Natural killer cell treated with Interleukin-12 subunit alpha and Interleukin-12 subunit beta and Interleukin-15 and Interleukin-18, amount 100 ng/mL, for 72 hours (primary cell): ENCODE measurements at regions not wholly inside any gene's neighbourhood (a gene's known extent, or its start where the extent isn't known, plus 50 kb on each side); places are given as distances from the start of the nearest gene placed in this dataset.

Source experiments
- ATAC-seq, 2 donors: fragments of 150-1000 bp; cut with Tn5 transposase in 1 of 2; sonication (Bioruptor Pico), chemical (Tn5 transposase) in 1 of 2; 2 replicates each; pipeline ENCODE4 v1.10.0; 2021
- DNase-seq: peaks from one replicate; pipeline ENCODE4 v3.0.0; 2022; ENCODE audit warnings: low spot score
- H3K27ac Mint-ChIP-seq, 2 donors: 1 replicate in 1 of 2; 2 replicates in 1 of 2; pipeline ENCODE4 v1.8.0; 2022; ENCODE audit warnings: mixed read lengths in 2 of 2, mild to moderate bottlenecking in 1 of 2, moderate library complexity in 1 of 2
- H3K27me3 Mint-ChIP-seq, 2 donors: 1 replicate in 1 of 2; 2 replicates in 1 of 2; pipeline ENCODE4 v1.8.0; 2022; ENCODE audit warnings: mixed read lengths in 2 of 2
- H3K36me3 Mint-ChIP-seq: one replicate; pipeline ENCODE4 v1.8.0; 2022; ENCODE audit warnings: mixed read lengths
- H3K4me1 Mint-ChIP-seq, 2 donors: 1 replicate in 1 of 2; 2 replicates in 1 of 2; pipeline ENCODE4 v1.8.0; 2022; ENCODE audit warnings: low read depth in 2 of 2, mixed read lengths in 2 of 2, mild to moderate bottlenecking in 1 of 2
- H3K4me3 Mint-ChIP-seq: one replicate; pipeline ENCODE4 v1.8.0; 2022; ENCODE audit warnings: mixed read lengths
- H3K9me3 Mint-ChIP-seq: 2 replicates; pipeline ENCODE4 v1.8.0; 2022; ENCODE audit warnings: mixed read lengths

- Mint-ChIP-seq H3K27ac (no peak overlapping the region), H3K4me1 (peaks cover 0 to 3% of the 10 kb centered on the region in 2 donors), H3K36me3 (no peaks in the 10 kb centered on the region), H3K9me3 (no peaks in the 10 kb centered on the region), H3K4me3 (no peak overlapping the region), H3K27me3 (peaks cover 17 to 20% of the 10 kb centered on the region in 2 donors)
- no peak for DNase-seq
- ATAC-seq = no peak
Observed at GRCh38 chr1:9179463-9180110, 50.7 kb upstream of the GPR157 start.

DNA sequence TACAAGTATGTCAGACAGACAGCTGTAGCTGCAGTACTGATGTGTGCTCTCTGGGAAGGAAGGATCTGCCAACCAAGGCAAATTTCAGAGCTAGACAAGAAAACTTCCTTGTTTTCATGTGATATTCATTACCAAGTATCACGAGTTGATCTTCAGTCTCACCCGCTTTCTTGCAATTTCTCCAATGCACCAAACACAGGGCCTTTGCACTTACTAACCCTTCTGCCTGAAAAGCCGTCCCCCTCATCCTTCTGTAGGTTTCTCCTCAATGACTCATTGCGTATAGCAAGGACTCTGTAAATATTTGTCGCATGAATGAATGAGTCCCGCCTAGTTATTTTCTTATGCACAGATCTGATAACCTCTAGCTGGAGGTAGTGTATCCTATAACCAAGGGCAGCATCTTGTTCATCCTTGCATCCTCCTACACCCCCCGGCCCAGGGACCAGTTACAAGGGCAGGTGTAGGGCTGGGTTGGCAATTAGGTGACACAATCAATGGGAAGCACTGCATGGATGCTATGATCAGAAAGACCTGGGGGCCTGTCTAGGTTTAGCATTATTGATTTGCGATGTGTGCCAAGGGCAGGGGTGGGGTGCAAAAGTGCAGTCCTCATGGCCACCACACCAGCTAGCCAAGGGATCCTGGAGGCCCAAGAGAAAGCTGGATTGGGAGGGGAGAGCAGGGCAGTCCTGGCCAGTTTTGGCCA is 51.4 kb upstream of the GPR157 start:
- no peak for ATAC-seq

DNA sequence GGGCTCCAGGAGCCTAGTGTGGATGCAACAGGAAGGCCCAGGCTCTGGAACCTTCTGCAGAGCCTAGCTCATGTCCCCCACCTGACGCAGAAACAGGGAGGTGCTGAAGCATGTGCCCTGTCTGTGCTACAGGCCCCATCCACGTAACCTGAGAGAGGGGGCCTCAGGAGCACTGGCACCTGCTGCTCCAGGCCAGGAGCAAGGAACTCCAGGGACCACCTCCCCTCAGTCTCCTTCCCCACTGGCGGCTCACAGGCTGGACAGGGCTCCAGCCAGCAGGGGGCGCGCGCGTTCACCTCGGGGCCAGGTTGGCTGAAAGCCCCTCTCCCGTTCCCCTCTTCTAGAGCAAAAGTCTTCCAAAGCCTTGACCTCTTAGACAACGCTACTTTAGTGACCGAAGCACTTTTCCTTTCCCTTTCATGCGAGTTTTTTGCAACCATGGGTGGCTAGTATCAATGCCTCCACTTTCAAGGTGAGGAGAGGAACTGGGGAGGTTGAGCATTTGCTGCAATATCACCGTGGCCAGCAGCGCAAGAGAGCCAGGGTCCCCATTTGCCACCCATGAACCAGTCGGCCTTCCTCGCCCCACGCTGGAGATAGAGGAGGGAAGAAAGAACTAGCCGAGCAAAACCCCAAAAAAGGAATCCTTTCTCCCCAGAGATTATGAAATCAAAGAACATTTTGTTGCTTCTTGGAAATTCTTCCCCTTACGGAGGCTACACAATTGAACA is 52.4 kb upstream of the GPR157 start:
- Mint-ChIP-seq H3K36me3 (no peaks in the 10 kb centered on the region), H3K9me3 (no peaks in the 10 kb centered on the region), H3K4me1 (peaks cover 0 to 3% of the 10 kb centered on the region in 2 donors), H3K27me3 (peaks cover 6 to 9% of the 10 kb centered on the region in 2 donors), H3K27ac (no peak overlapping the region), H3K4me3 (peak overlapping the region; percentile 68)
- DNase-seq (peak; percentile 81), ATAC-seq (peak; percentile 56 to 63)

More for the DNA sequence above, 51.4 kb upstream of the GPR157 start:
- H3K4me1 Mint-ChIP-seq = peaks cover 0 to 3% of the 10 kb centered on the region in 2 donors
- H3K4me3 Mint-ChIP-seq = no peak overlapping the region
- no peaks in the 10 kb centered on the region for H3K36me3 Mint-ChIP-seq
- no peak for DNase-seq
- H3K9me3 Mint-ChIP-seq = no peaks in the 10 kb centered on the region
- H3K27ac Mint-ChIP-seq = no peak overlapping the region
- peaks cover 10 to 13% of the 10 kb centered on the region in 2 donors for H3K27me3 Mint-ChIP-seq

- Mint-ChIP-seq H3K4me1 (peaks cover 0 to 3% of the 10 kb centered on the region in 2 donors), H3K4me3 (peak overlapping the region; percentile 68), H3K27me3 (peaks cover 6 to 9% of the 10 kb centered on the region in 2 donors), H3K36me3 (no peaks in the 10 kb centered on the region), H3K9me3 (no peaks in the 10 kb centered on the region), H3K27ac (no peak overlapping the region)
- DNase-seq (no peak), ATAC-seq (peak in 1 of 2 donors; percentile 46)
Observed at GRCh38 chr1:9181990-9182783, 52.4 kb upstream of the H6PD start.

- DNase-seq (no peak), ATAC-seq (peak in 1 of 2 donors; percentile 30)
- Mint-ChIP-seq H3K36me3 (no peaks in the 10 kb centered on the region), H3K9me3 (no peaks in the 10 kb centered on the region), H3K27me3 (peaks cover 6 to 9% of the 10 kb centered on the region in 2 donors), H3K27ac (no peak overlapping the region), H3K4me1 (peaks cover 0 to 3% of the 10 kb centered on the region in 2 donors), H3K4me3 (no peak overlapping the region)
Observed at GRCh38 chr1:9182784-9183257, 51.8 kb upstream of the H6PD start.

DNA sequence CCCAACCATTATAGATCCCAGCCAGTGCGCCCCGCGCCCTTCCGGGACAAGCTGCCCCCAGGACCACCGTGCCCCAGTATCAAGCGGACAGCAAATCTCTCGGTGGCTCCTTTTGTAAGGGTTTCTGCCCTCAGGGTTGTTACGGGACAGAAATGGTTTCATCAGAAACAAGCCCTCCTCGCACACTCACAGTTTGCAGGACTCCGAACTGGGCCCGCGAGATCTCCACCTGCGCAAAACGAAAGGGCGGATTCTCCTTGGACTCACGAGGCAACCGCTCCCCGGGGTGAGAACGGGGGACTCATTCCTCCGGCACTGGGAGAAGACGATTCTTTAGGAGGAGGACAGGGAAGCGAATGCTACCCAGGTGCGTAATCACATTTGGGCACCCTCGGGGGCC is 51.1 kb upstream of the H6PD start:
- DNase-seq (no peak), ATAC-seq (no peak)
- Mint-ChIP-seq H3K27ac (no peak overlapping the region), H3K4me1 (peaks cover 0 to 3% of the 10 kb centered on the region in 2 donors), H3K27me3 (peaks cover 6 to 9% of the 10 kb centered on the region in 2 donors), H3K36me3 (no peaks in the 10 kb centered on the region), H3K9me3 (no peaks in the 10 kb centered on the region), H3K4me3 (no peak overlapping the region)

DNA sequence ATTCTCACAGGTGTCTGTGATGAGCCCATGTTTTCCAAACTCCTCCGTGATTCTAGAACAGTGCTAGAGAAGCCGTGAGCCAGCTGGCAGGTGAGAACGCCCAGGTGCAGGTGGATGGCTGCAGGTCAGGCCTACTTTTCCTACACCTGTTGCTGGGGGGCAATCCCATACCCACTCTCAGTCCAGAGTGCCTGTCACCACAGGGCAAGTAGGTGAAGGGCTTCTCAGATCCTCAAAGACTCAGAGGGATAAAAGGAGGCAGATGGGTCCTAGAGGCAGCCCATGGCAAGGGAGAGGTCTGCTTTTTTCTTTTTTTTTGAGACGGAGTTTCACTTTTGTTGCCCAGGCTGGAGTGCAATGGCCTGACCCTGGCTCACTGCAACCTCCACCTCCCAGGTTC is 50.7 kb upstream of the H6PD start:
- Mint-ChIP-seq H3K27ac (no peak overlapping the region), H3K27me3 (peaks cover 6 to 9% of the 10 kb centered on the region in 2 donors), H3K4me1 (peaks cover 0 to 3% of the 10 kb centered on the region in 2 donors), H3K9me3 (no peaks in the 10 kb centered on the region), H3K36me3 (no peaks in the 10 kb centered on the region), H3K4me3 (no peak overlapping the region)
- DNase-seq (no peak), ATAC-seq (no peak)

DNA sequence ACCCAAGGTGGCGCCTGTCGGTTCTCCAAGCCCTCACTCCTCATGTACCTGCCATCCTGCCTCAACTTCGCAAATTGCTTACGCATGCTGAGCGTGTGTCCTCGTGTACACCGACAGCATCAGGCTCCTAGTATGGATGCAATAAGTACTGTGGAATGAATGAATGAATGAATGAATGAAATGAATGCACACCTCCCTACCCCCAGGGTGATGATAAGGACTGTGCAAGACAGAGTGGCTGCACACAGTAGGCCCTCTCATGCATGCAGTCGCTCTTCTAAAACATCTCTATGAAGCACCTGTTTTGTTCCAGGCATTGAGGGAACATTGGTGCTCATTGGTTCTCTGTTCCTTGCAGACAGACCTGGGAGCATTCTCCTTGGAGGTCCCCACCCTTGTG is 49.8 kb upstream of the H6PD start:
- Mint-ChIP-seq H3K27ac (no peak overlapping the region), H3K4me3 (no peak overlapping the region), H3K9me3 (no peaks in the 10 kb centered on the region), H3K36me3 (no peaks in the 10 kb centered on the region), H3K4me1 (peaks cover 0 to 3% of the 10 kb centered on the region in 2 donors), H3K27me3 (peaks cover 6 to 9% of the 10 kb centered on the region in 2 donors)
- ATAC-seq (no peak), DNase-seq (no peak)
